Non-pigmented ciliary epithelial cell (primary cell): ENCODE measurements at regions not wholly inside any gene's neighbourhood (a gene's known extent, or its start where the extent isn't known, plus 50 kb on each side); places are given as distances from the start of the nearest gene placed in this dataset.
"Not testable (repeated sequence)": the region's sequence is repeated elsewhere in the genome, so short reads cannot be mapped to it uniquely, and the experiment has no call there.

Source experiments
- DNase-seq: peaks from one replicate; pipeline ENCODE4 v3.0.0-alpha.2; 2010; ENCODE audit warnings: low read depth

DNA sequence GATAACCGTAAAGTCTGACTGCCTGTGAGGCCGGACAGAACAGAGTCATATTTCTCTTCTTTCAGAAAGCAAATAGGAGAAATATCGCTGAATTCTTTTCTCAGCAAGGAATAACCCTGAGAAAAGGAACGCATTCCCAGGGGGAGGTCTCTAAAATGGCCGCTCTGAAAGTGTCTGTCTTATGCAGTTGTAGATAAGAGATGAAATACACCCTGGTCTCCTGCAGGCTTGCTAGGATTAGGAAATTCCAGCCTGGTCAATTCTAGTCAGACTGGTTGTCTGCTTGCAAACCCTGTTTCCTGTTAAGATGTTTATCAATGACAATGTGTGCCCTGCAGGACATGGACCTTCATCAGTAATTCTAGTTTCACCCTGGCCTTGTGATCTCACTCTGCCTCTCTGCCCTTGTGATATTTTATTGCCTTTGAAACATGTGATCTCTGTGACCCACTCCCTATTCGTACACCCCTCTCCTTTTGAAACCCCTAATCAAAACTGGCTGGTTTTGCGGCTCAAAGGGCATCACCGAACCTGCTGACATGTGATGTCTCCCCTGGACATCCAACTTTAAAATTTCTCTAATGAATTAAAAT, 934.8 kb upstream of the SPRY2 start:
- no peak for DNase-seq

DNA sequence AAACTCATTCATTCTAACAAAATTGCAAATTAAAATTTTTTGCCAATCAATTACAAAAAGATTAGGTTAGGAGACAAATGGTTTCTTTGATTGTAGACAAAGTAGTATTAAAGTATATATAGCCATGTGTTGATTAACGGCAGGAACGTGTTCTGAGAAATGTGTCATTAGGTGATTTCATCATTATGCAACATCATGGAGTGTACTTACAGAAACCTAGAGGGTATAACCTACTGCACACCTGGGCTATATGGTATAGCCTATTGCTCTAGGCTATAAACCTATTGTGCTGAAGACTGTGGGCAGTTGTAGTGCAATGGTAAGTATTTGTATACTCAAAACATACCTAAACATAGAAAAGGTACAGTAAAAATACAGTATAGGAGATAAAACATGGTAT, 906.8 kb upstream of the SPRY2 start:
- no peak for DNase-seq

DNA sequence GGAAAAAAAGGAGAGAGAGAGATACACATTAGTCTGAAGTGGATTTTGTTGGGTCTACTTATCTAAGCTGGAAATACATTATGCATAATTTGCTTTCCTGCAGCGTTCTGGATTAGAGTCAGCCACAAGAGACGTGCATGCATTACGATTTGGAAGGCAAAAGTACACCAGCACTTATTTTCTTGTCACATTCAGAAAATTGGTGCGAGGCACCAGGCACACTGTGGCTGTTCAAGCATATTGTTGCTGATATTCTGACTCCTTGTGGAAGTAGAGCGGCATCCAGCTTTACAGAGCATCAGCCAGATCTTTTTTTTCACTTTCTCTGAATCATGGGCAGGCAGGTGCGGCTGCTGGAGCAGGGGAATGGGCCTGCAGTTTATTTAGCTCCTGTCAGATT, 905.6 kb upstream of the SPRY2 start:
- DNase-seq = no peak

DNA sequence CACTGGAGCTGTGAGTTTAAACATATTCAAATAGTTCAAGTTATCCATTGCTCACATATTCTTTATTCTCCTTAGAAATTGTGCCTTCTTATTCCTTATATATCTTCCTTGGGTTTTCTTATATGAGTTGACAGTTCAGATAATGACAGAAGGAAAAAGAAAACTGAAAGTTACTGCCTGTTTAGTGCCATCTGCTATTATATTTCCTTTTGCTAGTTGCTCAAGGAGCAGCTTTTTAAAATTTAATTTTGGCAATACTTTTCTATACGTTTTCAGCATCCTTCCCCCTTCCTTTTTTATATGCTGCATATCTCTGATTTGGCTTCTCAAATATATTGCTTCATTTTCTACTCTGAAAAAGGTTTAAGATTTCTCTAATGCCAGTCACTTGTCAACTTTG, 903.1 kb upstream of the SPRY2 start:
- no peak for DNase-seq

DNA sequence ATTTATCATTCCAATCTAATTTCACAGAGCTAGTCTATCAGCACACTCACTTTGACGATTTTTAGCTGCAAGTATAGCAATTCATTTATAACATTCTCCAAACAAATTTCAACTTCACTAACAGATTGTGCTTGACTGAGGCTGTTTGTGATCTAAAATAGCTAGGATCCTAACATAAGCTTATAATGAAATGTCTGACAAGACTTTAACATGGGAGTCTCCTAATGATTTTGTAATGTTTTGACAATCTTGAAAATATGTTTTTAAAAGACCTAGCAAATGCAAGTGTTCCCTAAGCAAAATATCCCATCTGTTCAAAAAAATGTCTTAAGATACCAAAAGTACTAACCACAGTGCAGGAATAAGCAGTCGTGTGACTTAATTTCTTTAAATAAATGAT, 889.5 kb upstream of the SPRY2 start:
- DNase-seq = no peak

DNA sequence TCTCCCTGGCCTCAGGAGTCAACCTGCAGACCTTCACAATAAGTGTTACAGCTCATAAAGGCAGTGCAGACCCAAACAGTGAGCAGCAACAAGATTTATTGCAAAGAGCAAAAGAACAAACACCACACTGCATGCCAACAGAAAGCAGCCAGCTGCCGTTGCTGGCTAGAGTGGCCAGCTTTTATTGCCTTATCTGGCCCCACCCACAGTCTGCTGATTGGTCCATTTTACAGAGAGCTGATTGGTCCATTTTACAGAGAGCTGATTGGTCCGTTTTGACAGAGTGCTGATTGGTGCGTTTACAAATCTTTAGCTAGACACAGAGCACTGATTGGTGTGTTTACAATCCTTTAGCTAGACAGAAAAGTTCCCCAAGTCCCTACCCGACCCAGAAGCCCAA, 885.9 kb upstream of the SPRY2 start:
- not testable (repeated sequence) for DNase-seq

DNA sequence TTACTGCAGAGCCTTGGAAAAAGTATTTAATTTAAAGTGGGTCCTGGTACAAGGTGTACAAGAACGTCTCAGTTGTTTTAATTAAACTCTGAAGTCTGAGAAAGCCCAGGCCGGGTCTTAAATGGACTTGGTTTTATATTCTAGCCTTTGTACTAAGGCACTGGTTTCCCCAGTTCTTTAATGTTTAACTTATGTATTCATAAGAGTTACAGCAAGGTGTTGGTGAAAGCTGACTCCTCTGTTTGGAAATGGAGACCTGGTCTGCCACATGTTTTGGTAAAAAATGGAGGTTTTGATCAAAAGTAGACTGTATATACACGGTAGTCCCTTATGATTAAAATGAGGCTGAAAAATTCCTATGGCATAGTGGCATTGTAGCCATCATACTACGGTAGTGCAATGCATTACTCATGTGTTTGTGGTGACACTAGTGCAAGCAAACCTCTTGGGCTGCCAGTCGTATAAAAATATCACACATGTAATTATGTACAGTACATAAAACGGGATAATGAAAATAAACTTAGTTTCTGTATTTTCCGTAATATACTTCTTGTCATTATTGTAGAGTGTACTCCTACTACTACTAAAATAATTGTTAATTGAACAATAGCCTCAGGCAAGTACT, 883.4 kb upstream of the SPRY2 start:
- no peak for DNase-seq

DNA sequence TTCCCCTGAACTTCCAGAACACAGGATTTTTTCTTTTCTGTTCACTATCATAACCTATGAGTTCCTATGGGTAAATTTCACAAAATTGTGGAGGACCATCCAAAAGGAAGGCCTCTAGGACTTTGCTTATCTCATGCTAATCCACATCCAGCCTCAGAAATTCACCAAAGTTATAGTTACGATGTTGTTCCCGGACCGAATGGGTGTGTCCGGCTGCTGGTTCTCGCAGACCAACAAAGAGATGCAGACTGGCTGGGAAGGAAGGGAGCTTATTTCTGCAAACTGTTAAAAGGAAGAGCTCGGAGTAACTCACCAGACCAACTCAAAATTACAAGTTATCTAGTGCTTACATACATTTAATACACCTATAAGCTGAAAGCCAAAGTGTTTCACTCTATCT, 882.9 kb upstream of the SPRY2 start:
- no peak for DNase-seq

DNA sequence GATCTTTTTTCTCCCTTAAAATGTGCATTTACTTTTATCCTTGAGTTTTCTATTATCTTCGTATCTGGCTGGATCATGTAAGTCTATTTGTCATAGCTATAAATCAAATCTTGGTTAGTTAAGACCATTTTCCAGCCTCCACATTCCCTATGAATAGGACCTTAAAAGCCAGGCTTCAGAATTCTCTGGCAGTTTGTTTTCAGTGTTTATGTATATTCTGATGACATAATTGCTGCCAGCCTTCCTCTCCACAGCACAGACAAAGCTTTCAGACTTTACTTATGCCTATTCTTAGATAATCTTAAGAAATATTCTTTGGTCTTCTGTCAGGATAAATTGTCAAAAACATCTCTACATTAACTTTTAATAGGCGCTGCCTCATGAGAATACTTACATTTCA, 870.8 kb upstream of the SPRY2 start:
- no peak for DNase-seq

DNA sequence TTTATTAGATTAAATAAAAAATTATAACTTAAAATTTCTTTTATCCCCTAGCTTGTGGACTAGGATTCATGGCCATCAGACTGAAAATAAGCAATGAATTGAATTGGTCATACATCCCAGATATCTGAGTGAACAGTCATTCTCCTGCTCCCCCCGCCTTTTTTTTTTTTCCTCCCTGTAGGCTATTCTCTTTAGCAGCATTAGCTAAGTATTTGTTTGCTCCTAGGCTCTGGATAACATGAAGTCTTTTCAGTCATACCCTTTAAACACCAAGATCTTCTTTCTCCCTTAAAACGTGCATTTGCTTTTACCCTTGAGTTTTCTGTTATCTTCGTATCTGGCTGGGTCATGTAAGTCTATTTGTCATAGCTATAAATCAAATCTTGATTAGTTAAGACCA, 866.7 kb upstream of the SPRY2 start:
- no peak for DNase-seq

DNA sequence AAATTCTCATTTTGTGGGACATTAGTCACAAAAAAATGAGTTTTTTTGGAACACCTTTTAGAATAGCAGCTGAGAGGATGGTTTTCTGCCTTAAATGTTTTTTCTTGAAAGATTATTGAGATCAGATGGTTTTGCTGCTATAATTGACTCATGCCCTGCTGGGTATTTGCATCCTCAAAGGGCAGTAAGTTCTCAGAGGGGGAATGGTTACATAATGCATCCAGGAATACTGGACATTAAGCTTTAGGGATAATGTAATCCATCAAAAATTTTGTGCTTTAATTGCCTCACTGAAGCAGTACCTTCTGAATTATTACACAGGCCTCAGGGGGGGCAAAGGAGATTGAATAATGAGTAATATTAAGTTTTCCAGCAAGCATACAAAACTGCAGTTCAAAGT, 866.3 kb upstream of the SPRY2 start:
- DNase-seq = no peak

DNA sequence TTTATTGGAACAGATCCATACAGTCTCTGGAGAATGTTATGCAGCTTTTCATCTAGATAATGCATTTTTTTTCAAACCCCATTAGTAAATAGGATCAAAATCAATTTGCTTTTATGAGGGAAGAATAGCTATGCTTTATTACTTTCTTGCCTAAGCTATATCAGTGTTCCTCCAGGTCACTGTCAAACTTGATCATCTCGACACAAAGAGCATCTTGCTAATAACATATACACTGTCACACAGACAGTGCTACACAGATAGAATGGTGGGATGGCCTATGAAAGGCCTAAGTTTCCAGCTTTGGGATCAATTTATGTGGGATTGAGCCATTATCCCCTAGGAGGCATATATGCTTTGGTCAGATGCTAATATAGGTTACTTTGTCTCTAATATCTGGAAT, 862.9 kb upstream of the SPRY2 start:
- no peak for DNase-seq

DNA sequence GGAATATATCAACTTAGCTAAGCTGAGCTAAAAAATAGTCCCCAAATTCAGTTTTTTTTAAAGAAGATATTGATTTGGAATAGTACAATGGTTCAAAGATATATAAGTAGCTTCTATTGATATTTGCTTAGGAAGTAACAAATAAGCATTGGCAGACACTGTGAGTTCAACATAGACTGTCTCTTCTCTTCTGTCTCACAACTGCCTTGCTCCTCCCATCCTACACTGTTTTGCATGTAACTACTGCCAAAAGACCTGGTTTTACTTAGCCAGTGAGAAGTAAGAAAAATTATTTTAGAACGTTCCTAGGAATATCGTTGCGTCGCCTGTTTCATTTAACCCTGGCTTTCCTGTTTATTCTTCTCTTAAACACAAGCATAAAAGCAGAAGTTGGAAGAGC, 859.0 kb upstream of the SPRY2 start:
- DNase-seq = no peak

DNA sequence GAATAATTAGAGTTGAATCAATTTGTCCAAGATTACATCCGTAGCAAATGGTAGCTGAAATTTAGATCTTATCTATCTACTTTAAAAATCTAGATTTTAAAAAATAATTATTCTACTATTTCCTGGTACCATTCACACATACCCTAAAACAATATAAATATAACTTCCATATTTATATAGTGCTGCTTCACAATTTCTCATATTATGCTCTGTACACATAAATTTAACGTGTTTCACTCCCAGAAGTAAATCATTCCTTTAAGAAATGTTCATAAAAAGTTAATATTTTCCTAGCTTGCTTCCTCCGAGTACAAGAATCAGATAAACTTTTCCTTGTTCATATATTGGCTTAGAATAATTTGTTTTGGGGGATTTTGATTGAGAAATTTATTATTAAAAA, 857.0 kb upstream of the SPRY2 start:
- no peak for DNase-seq

DNA sequence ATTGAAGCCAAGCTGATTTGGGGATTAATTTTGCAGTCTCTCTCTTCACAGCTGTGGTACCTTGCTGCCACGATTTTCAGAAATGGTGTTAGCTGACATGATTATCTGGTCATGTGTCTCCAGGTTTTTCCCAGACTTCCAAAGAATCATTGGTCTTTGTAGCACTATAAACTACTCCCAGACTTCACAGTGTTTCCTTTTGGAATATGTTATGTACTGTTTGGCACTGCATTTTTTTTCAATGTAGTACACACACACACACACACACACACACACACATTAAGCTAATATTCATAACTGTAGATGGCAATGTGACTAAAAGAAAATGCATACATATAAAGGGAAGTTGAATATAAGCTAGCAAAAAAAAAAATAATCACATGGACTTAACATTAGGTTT, 856.6 kb upstream of the SPRY2 start:
- no peak for DNase-seq

DNA sequence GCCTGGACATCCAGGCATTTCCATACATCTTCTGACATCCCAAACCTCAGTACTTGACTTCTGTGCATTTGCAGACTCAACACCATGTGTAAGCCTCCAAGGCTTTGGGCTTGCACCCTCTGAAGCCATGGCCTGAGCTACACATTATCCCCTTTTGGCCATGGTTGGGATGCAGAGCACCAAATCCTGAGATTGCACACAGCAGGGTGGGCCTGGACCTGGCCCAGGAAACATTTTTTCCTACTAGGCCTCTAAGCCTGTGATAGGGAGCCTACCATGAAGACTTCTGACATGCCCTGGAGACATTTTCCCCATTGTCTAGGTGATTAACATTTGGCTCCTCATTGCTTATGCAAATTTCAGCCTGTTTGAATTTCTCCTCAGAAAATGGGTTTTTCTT, 853.4 kb upstream of the SPRY2 start:
- no peak for DNase-seq

DNA sequence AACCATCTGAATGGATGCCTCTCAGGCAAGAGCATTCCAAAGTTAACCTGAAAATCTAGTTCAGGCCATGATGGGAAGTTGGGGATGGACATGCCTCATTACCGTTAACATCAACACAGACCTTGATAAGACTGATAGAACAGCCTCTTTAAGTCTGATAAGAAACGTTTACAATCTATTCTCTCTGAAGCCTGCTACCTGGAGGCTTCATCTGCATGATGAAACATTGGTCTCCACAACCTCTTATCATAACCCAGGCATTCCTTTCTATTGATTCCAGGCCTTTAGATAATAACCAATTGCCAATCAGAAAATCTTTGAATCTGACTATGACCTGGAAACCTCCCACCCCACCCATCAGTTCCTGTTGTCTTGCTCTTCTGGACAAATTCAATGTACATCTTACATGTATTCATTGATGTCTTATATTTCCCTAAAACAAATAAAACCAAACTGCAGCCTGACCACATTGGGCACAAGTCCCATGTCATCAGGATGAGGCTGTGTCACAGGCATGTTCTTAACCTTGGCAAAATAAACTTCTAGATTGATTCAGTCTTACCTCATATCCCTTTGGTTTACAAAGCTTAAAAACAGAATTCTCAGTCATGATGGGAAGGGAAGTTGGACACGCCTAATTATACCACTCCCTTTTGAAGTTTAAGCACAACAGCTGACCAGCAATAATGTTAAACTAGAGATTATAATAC, 843.8 kb upstream of the SPRY2 start:
- DNase-seq = peak; percentile 11

DNA sequence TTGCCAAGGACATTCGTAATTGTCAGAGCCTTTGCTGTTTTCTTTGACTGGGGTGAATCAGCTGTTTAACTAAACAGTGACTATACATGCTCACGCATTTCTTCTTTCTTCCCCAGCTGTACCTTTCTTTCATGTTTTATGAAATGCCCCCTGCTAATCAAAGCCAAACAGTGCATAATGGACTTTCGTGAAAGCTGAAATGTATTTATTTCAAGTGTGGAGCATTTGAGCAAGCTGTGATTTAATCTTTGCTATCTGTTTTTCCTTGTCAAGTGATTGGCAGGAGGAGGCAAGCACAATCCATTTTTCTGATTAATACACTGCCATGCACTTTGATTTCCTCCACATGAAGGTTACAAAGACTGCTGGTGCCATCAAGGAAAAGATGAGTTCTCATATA, 831.7 kb upstream of the SPRY2 start:
- DNase-seq = no peak

DNA sequence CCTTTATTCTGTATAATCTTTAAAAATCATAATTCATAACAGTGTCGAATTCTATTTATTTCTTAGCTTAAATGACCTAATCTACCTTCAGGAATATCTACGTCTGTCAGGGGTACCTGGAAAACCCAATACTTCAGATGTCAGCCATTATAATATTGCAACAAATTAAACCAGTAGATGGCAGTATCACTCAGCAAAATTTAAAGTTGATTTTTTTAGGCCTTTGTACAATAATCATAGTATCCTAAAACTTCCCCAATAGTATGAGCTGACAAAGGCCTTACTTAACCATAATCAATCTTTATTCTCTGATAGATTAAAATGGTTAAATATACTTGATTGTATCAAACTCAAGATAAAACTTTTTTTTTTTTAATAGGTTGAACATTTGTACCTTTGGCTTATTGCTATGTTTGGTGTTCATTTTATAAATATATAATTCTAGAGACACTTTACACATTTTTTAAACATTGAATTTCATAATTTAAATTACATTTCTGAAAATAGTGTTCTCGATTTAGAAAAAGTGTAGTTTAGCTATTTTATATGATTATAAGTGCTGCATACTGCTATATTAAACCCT, 830.2 kb upstream of the SPRY2 start:
- no peak for DNase-seq

DNA sequence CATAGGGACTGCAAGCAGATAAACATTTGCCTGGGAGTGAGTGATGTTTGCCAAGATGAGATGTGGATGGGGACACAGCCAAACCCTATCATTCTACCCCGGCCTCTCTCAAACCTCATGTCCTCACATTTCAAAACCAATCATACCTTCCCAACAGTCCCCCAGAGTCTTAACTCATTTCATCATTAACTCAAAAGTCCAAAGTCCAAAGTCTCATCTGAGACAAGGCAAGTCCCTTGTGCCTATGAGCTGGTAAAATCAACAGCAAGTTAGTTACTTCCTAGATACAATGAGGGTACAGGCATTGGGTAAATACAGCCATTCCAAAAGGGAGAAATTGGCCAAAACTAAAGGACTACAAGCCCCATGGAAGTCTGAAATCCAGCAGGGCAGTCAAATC, 822.9 kb upstream of the SPRY2 start:
- DNase-seq = not testable (repeated sequence)

DNA sequence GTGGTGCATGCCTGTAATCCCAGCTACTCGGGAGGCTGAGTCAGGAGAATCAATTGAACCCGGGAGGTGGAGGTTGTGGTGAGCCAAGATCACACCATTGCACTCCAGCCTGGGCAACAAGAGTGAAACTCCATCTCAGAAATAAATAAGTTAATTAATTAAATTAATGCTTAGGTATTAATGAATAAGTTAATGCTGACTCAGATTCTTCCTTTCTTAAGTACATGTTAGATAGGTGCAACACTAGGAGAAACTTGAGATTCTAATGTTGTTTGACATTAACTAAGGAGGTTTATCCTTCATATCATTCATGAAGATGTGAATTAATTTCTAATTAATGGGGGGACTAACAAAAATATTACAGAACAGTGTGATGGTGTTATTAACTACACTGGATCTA, 812.6 kb upstream of the SPRY2 start:
- no peak for DNase-seq

DNA sequence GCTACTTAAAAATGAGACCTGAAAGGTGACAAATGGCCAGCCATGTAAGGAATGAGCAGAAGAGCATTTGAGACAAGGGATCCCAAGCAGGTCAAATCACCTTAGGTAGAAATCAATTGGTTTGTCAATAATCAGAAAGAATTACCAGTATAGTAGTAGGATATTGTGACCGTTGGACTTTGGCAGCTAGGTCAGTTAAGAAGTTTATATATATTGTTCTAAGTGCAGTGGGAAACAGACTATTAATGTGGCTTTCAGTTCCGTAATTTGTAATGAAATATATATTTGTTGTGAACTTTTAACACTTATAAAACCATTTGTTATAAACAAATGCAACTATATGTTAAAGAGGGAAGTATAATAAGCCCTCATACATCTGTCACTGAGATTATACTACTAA, 807.9 kb upstream of the SPRY2 start:
- DNase-seq = no peak

DNA sequence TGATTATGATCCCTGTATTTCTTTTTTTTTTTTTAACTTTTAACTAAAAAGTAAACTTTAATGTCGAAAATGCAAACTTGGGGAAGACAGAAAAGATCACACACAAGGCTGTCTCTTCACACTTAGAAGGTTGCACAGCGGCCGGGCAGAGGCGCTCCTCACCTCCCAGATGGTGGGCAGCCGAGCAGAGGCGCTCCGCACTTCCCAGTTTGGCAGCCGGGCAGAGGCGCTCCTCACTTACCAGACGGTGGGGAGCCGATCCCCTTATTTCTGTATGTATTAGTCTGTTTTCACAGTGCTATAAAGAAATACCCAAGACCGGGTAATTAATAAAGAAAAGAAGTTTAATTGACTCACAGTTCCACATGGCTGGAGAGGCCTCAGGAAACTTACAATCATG, 805.6 kb upstream of the SPRY2 start:
- not testable (repeated sequence) for DNase-seq
